ENCODE measurements at regions not wholly inside any gene's neighbourhood (a gene's known extent, or its start where the extent isn't known, plus 50 kb on each side); places are given as distances from the start of the nearest gene placed in this dataset.
A peak's percentile ranks its signal among the peaks of the same experiment; 100 is the strongest.

- Histone ChIP-seq H3K9me2 (replicated peaks; ENCODE audit: low read depth, low read length) (no peaks in the 10 kb centered on the region), H4K20me1 (ENCODE audit: insufficient read depth, low read length, poor library complexity, severe bottlenecking) (no peaks in the 10 kb centered on the region), H3K4me3 (ENCODE audit: low read length, poor library complexity, severe bottlenecking) (no peak overlapping the region), H3K36me3 (ENCODE audit: insufficient read depth, low read length) (no peaks in the 10 kb centered on the region), H3F3A (ENCODE audit: low read depth) (no peaks in the 10 kb centered on the region), H3K4me2 (ENCODE audit: low read depth, low read length, poor library complexity, severe bottlenecking) (no peak overlapping the region), H3K9ac (ENCODE audit: low read depth, low read length, poor library complexity, severe bottlenecking) (no peak overlapping the region), H3K79me2 (ENCODE audit: insufficient read depth, low read length) (no peaks in the 10 kb centered on the region), H3K9me3 (ENCODE audit: insufficient read depth, low read depth, low read length) (no peaks in the 10 kb centered on the region), H3K27me3 (ENCODE audit: insufficient read depth, low read length, poor library complexity, severe bottlenecking) (peaks cover 9% of the 10 kb centered on the region), H3K4me1 (ENCODE audit: insufficient read depth, low read length, poor library complexity, severe bottlenecking) (peaks cover 7% of the 10 kb centered on the region), H2AFZ (ENCODE audit: low read length) (no peak overlapping the region)
- TF ChIP-seq CTCF (conservative IDR thresholded peaks at IDR 0.05; ENCODE audit: low read length) (no peak), EZH2phosphoT487 (IDR thresholded peaks at IDR 0.05; ENCODE audit: borderline replicate concordance) (no peak)
Observed at GRCh38 chr20:39312676-39313075, 350.5 kb downstream of the DHX35 start.

- H3F3A ChIP-seq (ENCODE audit: low read depth): no peaks in the 10 kb centered on the region
- TF ChIP-seq CTCF (conservative IDR thresholded peaks at IDR 0.05; ENCODE audit: low read length): no peak
- TF ChIP-seq EZH2phosphoT487 (IDR thresholded peaks at IDR 0.05; ENCODE audit: borderline replicate concordance): no peak
- H3K4me1 ChIP-seq (ENCODE audit: insufficient read depth, low read length, poor library complexity, severe bottlenecking): peaks cover 7% of the 10 kb centered on the region
- no peaks in the 10 kb centered on the region for H3K79me2 ChIP-seq (ENCODE audit: insufficient read depth, low read length)
- H3K4me3 ChIP-seq (ENCODE audit: low read length, poor library complexity, severe bottlenecking): no peak overlapping the region
- H2AFZ ChIP-seq (ENCODE audit: low read length): no peak overlapping the region
- H3K9ac ChIP-seq (ENCODE audit: low read depth, low read length, poor library complexity, severe bottlenecking): no peak overlapping the region
- H3K36me3 ChIP-seq (ENCODE audit: insufficient read depth, low read length): no peaks in the 10 kb centered on the region
- H3K27me3 ChIP-seq (ENCODE audit: insufficient read depth, low read length, poor library complexity, severe bottlenecking): peaks cover 9% of the 10 kb centered on the region
- H4K20me1 ChIP-seq (ENCODE audit: insufficient read depth, low read length, poor library complexity, severe bottlenecking): no peaks in the 10 kb centered on the region
- H3K9me3 ChIP-seq (ENCODE audit: insufficient read depth, low read depth, low read length): no peaks in the 10 kb centered on the region
- H3K9me2 ChIP-seq (replicated peaks; ENCODE audit: low read depth, low read length): no peaks in the 10 kb centered on the region
- no peak overlapping the region for H3K4me2 ChIP-seq (ENCODE audit: low read depth, low read length, poor library complexity, severe bottlenecking)
Observed at GRCh38 chr20:39311851-39312506, 349.8 kb downstream of the DHX35 start.

- peaks cover 6% of the 10 kb centered on the region for H3K27me3 ChIP-seq (ENCODE audit: insufficient read depth, low read length, poor library complexity, severe bottlenecking)
- no peaks in the 10 kb centered on the region for H3F3A ChIP-seq (ENCODE audit: low read depth)
- H3K79me2 ChIP-seq (ENCODE audit: insufficient read depth, low read length): no peaks in the 10 kb centered on the region
- H4K20me1 ChIP-seq (ENCODE audit: insufficient read depth, low read length, poor library complexity, severe bottlenecking): no peaks in the 10 kb centered on the region
- H3K4me3 ChIP-seq (ENCODE audit: low read length, poor library complexity, severe bottlenecking): no peak overlapping the region
- H3K36me3 ChIP-seq (ENCODE audit: insufficient read depth, low read length): no peaks in the 10 kb centered on the region
- H3K9me2 ChIP-seq (replicated peaks; ENCODE audit: low read depth, low read length): no peaks in the 10 kb centered on the region
- TF ChIP-seq EZH2phosphoT487 (IDR thresholded peaks at IDR 0.05; ENCODE audit: borderline replicate concordance): no peak
- H2AFZ ChIP-seq (ENCODE audit: low read length): peak overlapping the region; percentile 73
- H3K4me2 ChIP-seq (ENCODE audit: low read depth, low read length, poor library complexity, severe bottlenecking): peak overlapping the region; percentile 30
- H3K9me3 ChIP-seq (ENCODE audit: insufficient read depth, low read depth, low read length): no peaks in the 10 kb centered on the region
- H3K9ac ChIP-seq (ENCODE audit: low read depth, low read length, poor library complexity, severe bottlenecking): no peak overlapping the region
- H3K4me1 ChIP-seq (ENCODE audit: insufficient read depth, low read length, poor library complexity, severe bottlenecking): peaks cover 7% of the 10 kb centered on the region
Observed at GRCh38 chr20:39310363-39310995, 348.3 kb downstream of the DHX35 start.
